Astrocyte of the cerebellum (primary cell): ENCODE measurements at regions not wholly inside any gene's neighbourhood (a gene's known extent, or its start where the extent isn't known, plus 50 kb on each side); places are given as distances from the start of the nearest gene placed in this dataset.

Experiments
- DNase-seq: peaks from one replicate; pipeline ENCODE4 v3.0.0-alpha.2; 2011; ENCODE audit warnings: low read depth
- H3K4me3 ChIP-seq: 2 replicates; pipeline ENCODE4 v1.5.1; 2011; ENCODE audit warnings: mild to moderate bottlenecking, low read depth, low read length, moderate library complexity
- in situ Hi-C: cut with HindIII; loops from 2 replicates; pipeline ENCODE4 v1.10.0; 2017; ENCODE audit warnings: low sequenced_read_pairs
- TF ChIP-seq, protein P1 (sequence below): IDR thresholded peaks from 2 replicates; pipeline ENCODE4 v1.5.1; 2012; ENCODE audit warnings: low read length, low read depth, moderate library complexity, mild to moderate bottlenecking; ENCODE audit errors: missing control alignments

DNA sequence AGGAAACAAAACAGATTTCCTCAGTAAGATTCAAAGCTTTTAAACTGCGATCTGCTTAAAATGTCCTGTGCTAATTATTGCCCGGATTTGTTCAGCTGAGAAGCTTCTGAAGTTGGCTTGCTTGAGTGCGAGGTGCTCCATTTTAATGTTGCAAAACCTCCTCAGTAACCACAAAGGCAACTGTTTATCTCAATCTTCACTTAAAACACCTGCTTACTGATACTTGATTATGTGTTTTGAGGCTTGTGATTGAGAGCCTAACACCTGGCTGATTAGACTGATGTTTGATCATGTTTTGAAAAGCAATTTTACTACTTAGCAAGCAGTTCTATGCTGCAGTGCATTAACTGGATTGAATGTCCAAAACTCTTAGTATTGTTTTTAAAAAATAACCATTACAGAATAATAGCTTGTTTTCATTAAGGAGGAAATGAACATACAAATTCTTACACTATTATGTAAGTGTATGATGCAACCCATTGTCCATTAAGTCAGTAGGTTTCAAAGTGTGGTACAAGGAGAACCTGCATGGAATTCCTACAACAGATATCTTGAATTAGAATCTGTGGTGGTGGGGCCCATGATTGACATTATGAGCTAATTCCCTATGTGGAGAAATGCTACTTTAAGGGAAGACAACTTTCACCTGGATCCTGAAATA, 96.9 kb upstream of the FAM180A start:
- DNase-seq = no peak
- no peak overlapping the region for H3K4me3 ChIP-seq
- in situ Hi-C loops = no loop called here
- TF ChIP-seq, protein P1, sequence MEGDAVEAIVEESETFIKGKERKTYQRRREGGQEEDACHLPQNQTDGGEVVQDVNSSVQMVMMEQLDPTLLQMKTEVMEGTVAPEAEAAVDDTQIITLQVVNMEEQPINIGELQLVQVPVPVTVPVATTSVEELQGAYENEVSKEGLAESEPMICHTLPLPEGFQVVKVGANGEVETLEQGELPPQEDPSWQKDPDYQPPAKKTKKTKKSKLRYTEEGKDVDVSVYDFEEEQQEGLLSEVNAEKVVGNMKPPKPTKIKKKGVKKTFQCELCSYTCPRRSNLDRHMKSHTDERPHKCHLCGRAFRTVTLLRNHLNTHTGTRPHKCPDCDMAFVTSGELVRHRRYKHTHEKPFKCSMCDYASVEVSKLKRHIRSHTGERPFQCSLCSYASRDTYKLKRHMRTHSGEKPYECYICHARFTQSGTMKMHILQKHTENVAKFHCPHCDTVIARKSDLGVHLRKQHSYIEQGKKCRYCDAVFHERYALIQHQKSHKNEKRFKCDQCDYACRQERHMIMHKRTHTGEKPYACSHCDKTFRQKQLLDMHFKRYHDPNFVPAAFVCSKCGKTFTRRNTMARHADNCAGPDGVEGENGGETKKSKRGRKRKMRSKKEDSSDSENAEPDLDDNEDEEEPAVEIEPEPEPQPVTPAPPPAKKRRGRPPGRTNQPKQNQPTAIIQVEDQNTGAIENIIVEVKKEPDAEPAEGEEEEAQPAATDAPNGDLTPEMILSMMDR = no peak

DNA sequence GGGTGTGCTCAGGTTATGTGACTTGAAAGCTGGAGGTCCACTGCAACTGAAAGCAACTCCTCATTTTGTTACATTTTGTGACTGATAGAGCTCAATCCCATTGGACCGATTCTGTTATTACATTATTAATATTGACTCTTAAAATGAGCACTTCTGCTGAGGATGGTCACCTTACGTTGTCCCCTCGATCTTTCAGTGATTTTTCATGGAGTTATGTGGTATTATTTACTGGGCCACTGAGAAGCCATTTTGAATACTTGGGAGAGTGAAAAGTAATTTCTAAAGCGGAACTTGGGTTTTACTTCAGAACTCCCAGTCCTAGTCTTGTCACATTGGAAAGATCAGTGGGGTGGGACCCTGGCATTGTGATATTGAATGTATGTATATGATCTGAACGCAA, 96.3 kb upstream of the FAM180A start:
- in situ Hi-C loops = no loop called here
- no peak overlapping the region for H3K4me3 ChIP-seq
- TF ChIP-seq, protein P1 = no peak
- DNase-seq = no peak

DNA sequence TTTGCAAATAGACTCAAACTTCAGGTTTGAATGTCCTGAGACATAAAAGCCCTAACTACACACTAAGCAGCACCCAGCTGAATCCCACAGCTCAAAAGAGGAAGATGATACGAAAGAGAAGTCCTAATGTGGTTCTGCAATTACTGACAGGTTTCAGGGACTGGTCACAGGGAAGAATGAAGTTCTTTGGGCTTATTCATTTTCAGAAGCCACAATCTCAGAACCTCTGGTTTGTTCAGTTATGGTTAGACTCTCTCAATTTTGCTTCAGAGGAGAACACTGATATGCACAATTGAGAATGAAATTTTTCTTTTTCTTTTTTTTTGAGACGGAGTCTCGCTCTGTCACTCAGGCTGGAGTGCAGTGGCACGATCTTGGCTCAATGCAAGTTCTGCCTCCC, 94.6 kb upstream of the FAM180A start:
- in situ Hi-C loops = no loop called here
- H3K4me3 ChIP-seq = no peak overlapping the region
- DNase-seq = no peak
- TF ChIP-seq, protein P1 = no peak

DNA sequence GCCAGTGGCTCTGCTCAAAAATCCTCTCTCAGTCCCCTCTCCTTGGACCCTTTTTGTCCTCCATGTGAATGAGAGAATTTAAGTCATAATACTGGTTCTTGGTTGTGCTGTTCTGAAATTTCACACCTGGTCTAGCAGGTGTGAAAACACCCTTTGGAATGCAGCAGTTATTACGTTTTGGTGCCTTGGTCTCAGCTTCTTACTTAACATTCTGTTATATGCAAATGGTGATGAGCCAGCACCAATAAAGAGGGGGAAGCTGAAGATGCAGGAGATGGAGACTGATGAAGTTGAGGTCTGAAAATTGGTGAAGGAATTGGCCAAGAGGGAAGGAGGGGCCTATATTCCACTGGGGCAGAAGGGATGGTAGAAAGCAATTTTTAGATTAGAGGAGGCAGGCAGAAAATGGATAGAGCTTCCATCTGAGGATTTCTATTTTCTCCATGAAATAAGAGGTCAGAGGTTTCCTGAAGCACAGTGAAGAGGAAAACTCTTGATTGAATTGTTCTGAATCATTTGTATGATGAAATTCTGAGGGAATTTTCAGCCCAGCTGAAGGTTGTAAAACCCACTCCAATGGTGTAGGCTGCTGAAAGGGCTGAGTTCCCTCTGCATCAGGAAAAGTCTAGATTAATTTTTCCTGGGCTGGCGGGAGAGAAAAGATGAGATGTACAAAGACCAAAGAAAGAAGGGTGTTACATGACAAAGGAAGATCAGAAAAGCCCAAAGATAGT, 94.0 kb upstream of the FAM180A start:
- no peak for DNase-seq
- in situ Hi-C loops = no loop called here
- H3K4me3 ChIP-seq = no peak overlapping the region
- TF ChIP-seq, protein P1 = no peak

DNA sequence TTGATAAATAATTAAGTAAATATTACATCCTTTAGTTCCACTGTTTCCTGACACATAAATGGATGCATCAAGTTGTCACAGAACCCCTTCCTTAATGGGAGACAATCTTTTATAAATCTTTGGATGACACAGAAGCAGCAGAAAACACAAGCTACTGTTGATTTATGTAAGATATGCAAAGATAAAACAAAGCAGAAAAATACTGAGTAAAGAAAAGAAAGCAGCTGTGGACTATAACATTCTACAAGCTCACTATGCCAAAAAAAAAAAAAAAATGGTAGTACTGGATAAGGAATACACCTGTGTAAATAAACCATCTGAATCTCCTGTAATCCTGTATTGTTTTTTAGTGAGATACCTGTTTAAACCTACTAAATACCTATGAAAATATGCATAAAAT, 92.0 kb upstream of the FAM180A start:
- no peak for DNase-seq
- in situ Hi-C loops = no loop called here
- no peak overlapping the region for H3K4me3 ChIP-seq
- TF ChIP-seq, protein P1 = no peak

DNA sequence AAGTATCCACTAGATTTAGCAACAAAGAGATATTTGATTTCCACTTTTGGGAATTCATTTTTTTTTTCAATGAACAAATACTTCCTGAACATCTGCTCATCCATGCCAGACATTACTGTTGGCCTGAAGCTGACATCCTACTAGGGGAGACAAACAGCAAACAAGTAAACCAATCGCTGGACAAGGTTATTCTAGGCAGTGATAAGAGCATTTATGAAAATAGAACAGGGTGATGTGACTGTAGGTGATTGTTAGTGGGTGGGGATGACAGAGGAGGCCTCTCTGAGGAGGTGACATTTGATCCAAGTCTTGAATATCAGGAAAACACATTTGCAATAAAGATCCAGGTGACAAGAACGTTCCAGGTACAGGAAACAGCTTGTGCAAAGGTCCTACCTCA, 89.1 kb upstream of the FAM180A start:
- in situ Hi-C loops = no loop called here
- H3K4me3 ChIP-seq = no peak overlapping the region
- TF ChIP-seq, protein P1 = no peak
- no peak for DNase-seq
